Neural cell (in vitro differentiated cells): ENCODE measurements at regions not wholly inside any gene's neighbourhood (a gene's known extent, or its start where the extent isn't known, plus 50 kb on each side); places are given as distances from the start of the nearest gene placed in this dataset.

Experiments
- H2AFZ ChIP-seq: fragments of 200-600, 300-800 bp; sonication (generic), shearing (Covaris generic); 2 replicates; pipeline ENCODE4 v1.6.0; 2014; ENCODE audit warnings: low read depth, mild to moderate bottlenecking, antibody characterized with exemption, low read length, moderate library complexity
- H3F3A ChIP-seq: fragments of 200-600 bp; shearing (Covaris generic); 2 replicates; pipeline ENCODE4 v1.6.1; 2016; ENCODE audit warnings: mild to moderate bottlenecking, moderate library complexity, mixed read lengths, antibody characterized with exemption, low read length; ENCODE audit not compliant: insufficient read depth, poor library complexity, severe bottlenecking
- H3K27ac ChIP-seq: fragments of 200-600, 300-800 bp; sonication (generic), shearing (Covaris generic); 2 replicates; pipeline ENCODE4 v1.5.1; 2014; ENCODE audit warnings: mild to moderate bottlenecking, low read length, moderate library complexity
- H3K27me3 ChIP-seq: fragments of 300-800, 200-600 bp; sonication (generic), shearing (Covaris generic); 2 replicates; pipeline ENCODE4 v1.6.0; 2014; ENCODE audit warnings: mild to moderate bottlenecking, low read depth, low read length, moderate library complexity; ENCODE audit not compliant: insufficient read depth
- H3K36me3 ChIP-seq: fragments of 300-800, 200-600 bp; sonication (generic), shearing (Covaris generic); 2 replicates; pipeline ENCODE4 v1.5.1; 2014; ENCODE audit warnings: mild to moderate bottlenecking, antibody characterized with exemption, low read length, moderate library complexity; ENCODE audit not compliant: insufficient read depth
- H3K4me2 ChIP-seq: fragments of 300-800, 200-600 bp; sonication (generic), shearing (Covaris generic); 2 replicates; pipeline ENCODE4 v1.6.0; 2014; ENCODE audit warnings: mild to moderate bottlenecking, low read length
- H3K4me3 ChIP-seq: fragments of 300-800, 200-600 bp; sonication (generic), shearing (Covaris generic); 2 replicates; pipeline ENCODE4 v1.5.1; 2014; ENCODE audit warnings: mild to moderate bottlenecking, low read length, moderate library complexity
- H3K79me2 ChIP-seq: fragments of 200-600 bp; shearing (Covaris generic); replicated peaks from 2 replicates; pipeline ENCODE4 v1.6.0; 2014; ENCODE audit warnings: mild to moderate bottlenecking, low read length, moderate library complexity; ENCODE audit not compliant: insufficient read depth
- H3K9ac ChIP-seq: fragments of 300-800, 200-600 bp; sonication (generic), shearing (Covaris generic); 2 replicates; pipeline ENCODE4 v1.6.1; 2016; ENCODE audit warnings: mild to moderate bottlenecking, low read length, mixed read lengths
- H3K9me2 ChIP-seq: fragments of 200-600 bp; shearing (Covaris generic); 2 replicates; pipeline ENCODE4 v1.6.1; 2016; ENCODE audit warnings: mild to moderate bottlenecking, low read length, mixed read lengths; ENCODE audit not compliant: insufficient read depth
- H3K9me3 ChIP-seq: fragments of 200-600, 300-800 bp; sonication (generic), shearing (Covaris generic); 2 replicates; pipeline ENCODE4 v1.6.1; 2016; ENCODE audit warnings: mild to moderate bottlenecking, mixed run types, low read length, moderate library complexity, mixed read lengths
- H4K20me1 ChIP-seq: fragments of 200-600 bp; shearing (Covaris generic); 2 replicates; pipeline ENCODE4 v1.6.1; 2016; ENCODE audit warnings: mild to moderate bottlenecking, mixed run types; ENCODE audit not compliant: insufficient read depth
- EP300 ChIP-seq: fragments of 450-650 bp; conservative IDR thresholded peaks from 2 replicates; pipeline ENCODE4 v1.6.1; 2014; ENCODE audit warnings: antibody characterized with exemption, mild to moderate bottlenecking, moderate library complexity; ENCODE audit not compliant: poor library complexity, severe bottlenecking
- EZH2 ChIP-seq: fragments of 200-600, 300-800 bp; shearing (Covaris generic), sonication (generic); IDR thresholded peaks from 2 replicates; pipeline ENCODE4 v1.6.1; 2014; ENCODE audit warnings: antibody characterized with exemption, low read length, borderline replicate concordance, mild to moderate bottlenecking; ENCODE audit not compliant: insufficient read depth, poor library complexity, severe bottlenecking
- MXI1 ChIP-seq: fragments of 450-650 bp; conservative IDR thresholded peaks from 2 replicates; pipeline ENCODE4 v1.6.1; 2014; ENCODE audit warnings: antibody characterized with exemption, mild to moderate bottlenecking; ENCODE audit not compliant: poor library complexity, severe bottlenecking
- POLR2AphosphoS5 ChIP-seq: IDR thresholded peaks from 2 replicates; pipeline ENCODE4 v1.6.1; 2012
- RAD21 ChIP-seq: fragments of 450-650 bp; conservative IDR thresholded peaks from 2 replicates; pipeline ENCODE4 v1.6.1; 2014; ENCODE audit warnings: antibody characterized with exemption, mild to moderate bottlenecking, moderate library complexity
- SMC3 ChIP-seq: fragments of 450-650 bp; conservative IDR thresholded peaks from 2 replicates; pipeline ENCODE4 v1.6.1; 2014; ENCODE audit warnings: antibody characterized with exemption, mild to moderate bottlenecking, moderate library complexity; ENCODE audit not compliant: poor library complexity
- TAF1 ChIP-seq: IDR thresholded peaks from 2 replicates; pipeline ENCODE4 v1.6.1; 2012; ENCODE audit warnings: low read depth
- TF ChIP-seq, protein P1 (sequence below): fragments of 450-650 bp; IDR thresholded peaks from 2 replicates; pipeline ENCODE4 v1.5.1; 2014; ENCODE audit warnings: antibody characterized with exemption, mild to moderate bottlenecking, moderate library complexity; ENCODE audit not compliant: poor library complexity, severe bottlenecking
- TF ChIP-seq, protein P2 (sequence below): IDR thresholded peaks from 2 replicates; pipeline ENCODE4 v1.6.1; 2012; ENCODE audit warnings: borderline replicate concordance

DNA sequence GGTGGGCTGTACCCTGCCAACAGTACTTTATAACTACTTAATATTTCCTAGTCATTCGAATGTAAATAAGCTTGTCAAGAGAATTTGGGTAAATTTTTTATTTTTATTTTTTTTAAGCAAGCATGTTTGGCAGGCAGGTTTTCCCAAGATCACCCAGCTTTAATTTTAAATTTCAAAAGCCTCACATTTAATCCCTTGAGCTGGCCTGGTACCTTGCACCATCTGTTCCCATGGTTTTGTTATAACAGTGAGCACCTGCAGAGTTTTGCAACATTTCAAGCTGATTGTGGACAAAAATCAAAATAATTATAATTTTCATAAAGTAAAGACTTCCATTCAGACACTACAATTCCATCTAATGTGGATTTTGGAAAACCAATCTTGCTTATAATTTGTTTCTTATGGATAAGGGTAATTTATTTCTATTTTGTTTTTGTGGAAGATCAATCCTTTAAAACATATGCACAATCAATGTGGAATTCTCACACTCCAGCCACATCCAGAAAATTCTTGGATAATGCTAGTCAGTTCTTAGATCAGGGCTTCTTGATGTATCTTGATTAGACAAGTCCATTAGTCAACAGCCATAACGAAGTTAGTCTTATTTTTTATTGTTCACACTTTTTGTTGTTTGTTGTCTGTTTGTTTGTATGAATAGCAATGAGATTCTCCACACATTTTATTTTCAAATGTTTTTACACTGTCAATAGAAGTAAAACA lies 689.3 kb downstream of the NR4A2 start:
- no peak overlapping the region for H3K9ac ChIP-seq
- H3F3A ChIP-seq = no peaks in the 10 kb centered on the region
- H3K9me3 ChIP-seq = no peaks in the 10 kb centered on the region
- H4K20me1 ChIP-seq = no peaks in the 10 kb centered on the region
- H3K36me3 ChIP-seq = no peaks in the 10 kb centered on the region
- H3K27ac ChIP-seq = no peak overlapping the region
- TF ChIP-seq EZH2 (no peak), MXI1 (no peak), EP300 (no peak), SMC3 (no peak), RAD21 (no peak), POLR2AphosphoS5 (no peak), TAF1 (no peak)
- TF ChIP-seq, protein P1, sequence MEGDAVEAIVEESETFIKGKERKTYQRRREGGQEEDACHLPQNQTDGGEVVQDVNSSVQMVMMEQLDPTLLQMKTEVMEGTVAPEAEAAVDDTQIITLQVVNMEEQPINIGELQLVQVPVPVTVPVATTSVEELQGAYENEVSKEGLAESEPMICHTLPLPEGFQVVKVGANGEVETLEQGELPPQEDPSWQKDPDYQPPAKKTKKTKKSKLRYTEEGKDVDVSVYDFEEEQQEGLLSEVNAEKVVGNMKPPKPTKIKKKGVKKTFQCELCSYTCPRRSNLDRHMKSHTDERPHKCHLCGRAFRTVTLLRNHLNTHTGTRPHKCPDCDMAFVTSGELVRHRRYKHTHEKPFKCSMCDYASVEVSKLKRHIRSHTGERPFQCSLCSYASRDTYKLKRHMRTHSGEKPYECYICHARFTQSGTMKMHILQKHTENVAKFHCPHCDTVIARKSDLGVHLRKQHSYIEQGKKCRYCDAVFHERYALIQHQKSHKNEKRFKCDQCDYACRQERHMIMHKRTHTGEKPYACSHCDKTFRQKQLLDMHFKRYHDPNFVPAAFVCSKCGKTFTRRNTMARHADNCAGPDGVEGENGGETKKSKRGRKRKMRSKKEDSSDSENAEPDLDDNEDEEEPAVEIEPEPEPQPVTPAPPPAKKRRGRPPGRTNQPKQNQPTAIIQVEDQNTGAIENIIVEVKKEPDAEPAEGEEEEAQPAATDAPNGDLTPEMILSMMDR = no peak
- TF ChIP-seq, protein P2, sequence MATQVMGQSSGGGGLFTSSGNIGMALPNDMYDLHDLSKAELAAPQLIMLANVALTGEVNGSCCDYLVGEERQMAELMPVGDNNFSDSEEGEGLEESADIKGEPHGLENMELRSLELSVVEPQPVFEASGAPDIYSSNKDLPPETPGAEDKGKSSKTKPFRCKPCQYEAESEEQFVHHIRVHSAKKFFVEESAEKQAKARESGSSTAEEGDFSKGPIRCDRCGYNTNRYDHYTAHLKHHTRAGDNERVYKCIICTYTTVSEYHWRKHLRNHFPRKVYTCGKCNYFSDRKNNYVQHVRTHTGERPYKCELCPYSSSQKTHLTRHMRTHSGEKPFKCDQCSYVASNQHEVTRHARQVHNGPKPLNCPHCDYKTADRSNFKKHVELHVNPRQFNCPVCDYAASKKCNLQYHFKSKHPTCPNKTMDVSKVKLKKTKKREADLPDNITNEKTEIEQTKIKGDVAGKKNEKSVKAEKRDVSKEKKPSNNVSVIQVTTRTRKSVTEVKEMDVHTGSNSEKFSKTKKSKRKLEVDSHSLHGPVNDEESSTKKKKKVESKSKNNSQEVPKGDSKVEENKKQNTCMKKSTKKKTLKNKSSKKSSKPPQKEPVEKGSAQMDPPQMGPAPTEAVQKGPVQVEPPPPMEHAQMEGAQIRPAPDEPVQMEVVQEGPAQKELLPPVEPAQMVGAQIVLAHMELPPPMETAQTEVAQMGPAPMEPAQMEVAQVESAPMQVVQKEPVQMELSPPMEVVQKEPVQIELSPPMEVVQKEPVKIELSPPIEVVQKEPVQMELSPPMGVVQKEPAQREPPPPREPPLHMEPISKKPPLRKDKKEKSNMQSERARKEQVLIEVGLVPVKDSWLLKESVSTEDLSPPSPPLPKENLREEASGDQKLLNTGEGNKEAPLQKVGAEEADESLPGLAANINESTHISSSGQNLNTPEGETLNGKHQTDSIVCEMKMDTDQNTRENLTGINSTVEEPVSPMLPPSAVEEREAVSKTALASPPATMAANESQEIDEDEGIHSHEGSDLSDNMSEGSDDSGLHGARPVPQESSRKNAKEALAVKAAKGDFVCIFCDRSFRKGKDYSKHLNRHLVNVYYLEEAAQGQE = no peak
- no peak overlapping the region for H2AFZ ChIP-seq
- H3K4me2 ChIP-seq = no peak overlapping the region
- no peaks in the 10 kb centered on the region for H3K27me3 ChIP-seq
- no peaks in the 10 kb centered on the region for H3K79me2 ChIP-seq
- H3K4me3 ChIP-seq = no peak overlapping the region
- H3K9me2 ChIP-seq = no peaks in the 10 kb centered on the region

DNA sequence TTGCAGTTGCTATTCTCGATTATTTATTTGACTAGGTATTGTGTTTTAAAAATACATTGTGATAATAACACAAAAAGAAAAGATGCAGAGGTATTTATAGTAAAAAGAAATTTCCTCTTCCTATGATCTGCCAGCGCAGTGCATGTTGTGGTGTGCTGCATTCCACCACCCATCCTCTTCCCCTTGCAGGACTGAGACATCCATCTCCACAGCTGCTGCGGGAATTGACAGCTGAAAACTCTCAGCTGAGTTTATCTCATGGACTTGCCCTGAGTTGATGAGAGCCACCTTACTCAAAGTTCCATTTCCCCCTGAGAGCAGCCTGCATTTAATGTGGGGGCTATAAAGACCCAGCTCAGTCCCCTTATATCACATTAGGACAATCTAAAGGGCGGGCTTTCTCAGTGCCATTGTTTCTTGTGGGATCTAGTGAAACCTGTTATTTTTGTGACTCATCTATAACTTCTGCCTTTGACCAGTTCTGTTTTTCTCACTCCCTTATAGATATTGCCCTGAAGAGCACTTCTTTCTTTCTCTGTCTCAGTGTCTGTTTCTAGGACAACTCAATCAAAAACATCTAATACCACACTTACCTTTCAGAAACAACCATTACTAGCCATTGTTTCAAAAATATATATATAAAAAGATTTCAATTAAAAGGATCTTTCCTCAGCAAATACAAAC lies 698.5 kb downstream of the NR4A2 start:
- H3K4me2 ChIP-seq = no peak overlapping the region
- no peak overlapping the region for H3K9ac ChIP-seq
- no peaks in the 10 kb centered on the region for H3F3A ChIP-seq
- TF ChIP-seq MXI1 (no peak), POLR2AphosphoS5 (no peak)
- no peaks in the 10 kb centered on the region for H3K9me3 ChIP-seq
- H4K20me1 ChIP-seq = no peaks in the 10 kb centered on the region
- H3K9me2 ChIP-seq = no peaks in the 10 kb centered on the region
- H3K4me3 ChIP-seq = no peak overlapping the region
- H3K27me3 ChIP-seq = no peaks in the 10 kb centered on the region
- no peak overlapping the region for H2AFZ ChIP-seq
- no peak overlapping the region for H3K27ac ChIP-seq
- H3K36me3 ChIP-seq = no peaks in the 10 kb centered on the region
- H3K79me2 ChIP-seq = no peaks in the 10 kb centered on the region
